ENCODE measurements at regions not wholly inside any gene's neighbourhood (a gene's known extent, or its start where the extent isn't known, plus 50 kb on each side); places are given as distances from the start of the nearest gene placed in this dataset.

- TF ChIP-seq, protein P1, sequence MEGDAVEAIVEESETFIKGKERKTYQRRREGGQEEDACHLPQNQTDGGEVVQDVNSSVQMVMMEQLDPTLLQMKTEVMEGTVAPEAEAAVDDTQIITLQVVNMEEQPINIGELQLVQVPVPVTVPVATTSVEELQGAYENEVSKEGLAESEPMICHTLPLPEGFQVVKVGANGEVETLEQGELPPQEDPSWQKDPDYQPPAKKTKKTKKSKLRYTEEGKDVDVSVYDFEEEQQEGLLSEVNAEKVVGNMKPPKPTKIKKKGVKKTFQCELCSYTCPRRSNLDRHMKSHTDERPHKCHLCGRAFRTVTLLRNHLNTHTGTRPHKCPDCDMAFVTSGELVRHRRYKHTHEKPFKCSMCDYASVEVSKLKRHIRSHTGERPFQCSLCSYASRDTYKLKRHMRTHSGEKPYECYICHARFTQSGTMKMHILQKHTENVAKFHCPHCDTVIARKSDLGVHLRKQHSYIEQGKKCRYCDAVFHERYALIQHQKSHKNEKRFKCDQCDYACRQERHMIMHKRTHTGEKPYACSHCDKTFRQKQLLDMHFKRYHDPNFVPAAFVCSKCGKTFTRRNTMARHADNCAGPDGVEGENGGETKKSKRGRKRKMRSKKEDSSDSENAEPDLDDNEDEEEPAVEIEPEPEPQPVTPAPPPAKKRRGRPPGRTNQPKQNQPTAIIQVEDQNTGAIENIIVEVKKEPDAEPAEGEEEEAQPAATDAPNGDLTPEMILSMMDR (IDR thresholded peaks at IDR 0.05) = no peak
- TF ChIP-seq POLR2A (IDR thresholded peaks at IDR 0.05) = no peak
- no peak for TF ChIP-seq EP300 (IDR thresholded peaks at IDR 0.05)
- no peak for TF ChIP-seq POLR2AphosphoS5 (IDR thresholded peaks at IDR 0.05)
Measured at GRCh38 chr11:24400059-24400665, 96.7 kb upstream of the LUZP2 start.

Measured in suprapubic skin (tissue), 4 donors.